B cell (primary cell): ENCODE measurements at regions not wholly inside any gene's neighbourhood (a gene's known extent, or its start where the extent isn't known, plus 50 kb on each side); places are given as distances from the start of the nearest gene placed in this dataset.

ENCODE experiments used
- ATAC-seq: fragments of 200-7000 bp; cut with Tn5 transposase; one replicate; pipeline ENCODE4 v1.10.0; 2021; ENCODE audit warnings: low read depth, mild to moderate bottlenecking, moderate number of reproducible peaks, moderate library complexity
- CTCF ChIA-PET: fragments of 350-600 bp; sonication (Branson Sonifier 250); formaldehyde crosslinking; loops from one replicate; lab custom pipeline; 2021; ENCODE audit warnings: antibody characterized with exemption, inconsistent platforms; lab: Charles Lee
- POLR2A ChIA-PET: fragments of 350-600 bp; sonication (Branson Sonifier 250); formaldehyde crosslinking; loops from one replicate; lab custom pipeline; 2021; ENCODE audit warnings: antibody characterized with exemption; lab: Charles Lee
- DNase-seq: peaks from one replicate; pipeline ENCODE4 v3.0.0; 2013
- H2AFZ ChIP-seq: 2 replicates; pipeline ENCODE4 v1.6.1; 2012; ENCODE audit warnings: mild to moderate bottlenecking, low read depth, low read length; ENCODE audit not compliant: insufficient read depth, poor library complexity, severe bottlenecking
- H3K27ac ChIP-seq, 2 donors: 1 replicate in 1 of 2; 2 replicates in 1 of 2; pipeline ENCODE4 v1.5.1; 2012 to 2013; ENCODE audit warnings: low read length in 2 of 2, mild to moderate bottlenecking in 2 of 2, moderate library complexity in 1 of 2
- H3K27me3 ChIP-seq, 4 experiments: fragments of 200-600 bp in 1 of 4; sonication (generic) in 1 of 4; replicated peaks in 1 of 4; 1 replicate in 2 of 4; 2 replicates in 2 of 4; pipeline versions ENCODE4 v1.6.1 to v1.7.0; 2013 to 2016; ENCODE audit warnings: low read length in 3 of 4, mild to moderate bottlenecking in 2 of 4, mixed read lengths in 1 of 4, moderate library complexity in 1 of 4; ENCODE audit not compliant: insufficient read depth in 4 of 4, control insufficient read depth in 3 of 4; ENCODE audit errors: control extremely low read depth in 1 of 4
- H3K36me3 ChIP-seq, 2 experiments: replicated peaks in 1 of 2; 1 replicate in 1 of 2; 2 replicates in 1 of 2; pipeline versions ENCODE4 v1.6.1 to v1.7.1; 2013; ENCODE audit warnings: low read length in 1 of 2; ENCODE audit not compliant: insufficient read depth in 2 of 2, control insufficient read depth in 1 of 2; ENCODE audit errors: control extremely low read depth in 1 of 2, extremely low read depth in 1 of 2
- H3K4me1 ChIP-seq, 2 donors: fragments of 200-600 bp in 1 of 2; sonication (generic) in 1 of 2; 1 replicate in 1 of 2; 2 replicates in 1 of 2; pipeline versions ENCODE4 v1.5.1 to v1.6.1; 2013 to 2017; ENCODE audit warnings: low read length in 2 of 2; ENCODE audit not compliant: control insufficient read depth in 2 of 2, insufficient read depth in 2 of 2
- H3K4me2 ChIP-seq: replicated peaks from 2 replicates; pipeline ENCODE3; 2012; ENCODE audit warnings: mild to moderate bottlenecking, low read depth, low read length; ENCODE audit not compliant: poor library complexity, severe bottlenecking
- H3K4me3 ChIP-seq, 5 experiments: fragments of 200-600 bp in 1 of 5; sonication (generic) in 1 of 5; 1 replicate in 3 of 5; 2 replicates in 2 of 5; pipeline versions ENCODE4 v1.5.1 to v1.7.0; 2011 to 2016; ENCODE audit warnings: low read length in 4 of 5, mild to moderate bottlenecking in 4 of 5, low read depth in 2 of 5, control low read depth in 1 of 5, moderate library complexity in 1 of 5; ENCODE audit not compliant: insufficient read depth in 1 of 5; ENCODE audit errors: control extremely low read depth in 1 of 5, extremely low read depth in 1 of 5
- H3K79me2 ChIP-seq: fragments of 200-600 bp; sonication (generic); one replicate; pipeline ENCODE4 v1.6.0; 2016; ENCODE audit warnings: low read length; ENCODE audit not compliant: control insufficient read depth, insufficient read depth
- H3K9ac ChIP-seq: fragments of 200-600 bp; sonication (generic); 2 replicates; pipeline ENCODE4 v1.6.1; 2017; ENCODE audit warnings: mild to moderate bottlenecking, low read length, moderate library complexity
- H3K9me3 ChIP-seq, 3 donors: one replicate each; pipeline versions ENCODE4 v1.6.1 to v1.7.1; 2013; ENCODE audit warnings: low read length in 2 of 3; ENCODE audit not compliant: control insufficient read depth in 2 of 3, insufficient read depth in 1 of 3; ENCODE audit errors: control extremely low read depth in 1 of 3
- H4K20me1 ChIP-seq: 2 replicates; pipeline ENCODE4 v1.6.0; 2012; ENCODE audit warnings: mild to moderate bottlenecking, low read length; ENCODE audit not compliant: insufficient read depth, control insufficient read depth, poor library complexity, severe bottlenecking
- H3K27ac Mint-ChIP-seq: one replicate; pipeline ENCODE4 v1.8.0; 2021; ENCODE audit warnings: mixed read lengths
- H3K27me3 Mint-ChIP-seq: one replicate; pipeline ENCODE4 v1.8.0; 2021; ENCODE audit warnings: mixed read lengths
- H3K4me1 Mint-ChIP-seq: one replicate; pipeline ENCODE4 v1.8.0; 2021; ENCODE audit warnings: mixed read lengths
- H3K4me3 Mint-ChIP-seq: one replicate; pipeline ENCODE4 v1.8.0; 2021; ENCODE audit warnings: mixed read lengths
- H3K9me3 Mint-ChIP-seq: one replicate; pipeline ENCODE4 v1.8.0; 2022; ENCODE audit warnings: mixed read lengths; ENCODE audit not compliant: insufficient read depth
- CTCF ChIP-seq: fragments of 200-600 bp; IDR thresholded peaks from one replicate; pipeline ENCODE4 v1.8.0; 2022; ENCODE audit warnings: antibody characterized with exemption, mild to moderate bottlenecking
- EZH2 ChIP-seq: IDR thresholded peaks from 2 replicates; pipeline ENCODE4 v1.6.1; 2012; ENCODE audit warnings: borderline replicate concordance, low read depth, mild to moderate bottlenecking, moderate library complexity, low read length; ENCODE audit not compliant: insufficient read depth, poor library complexity, severe bottlenecking
- WGBS: methylation state at CpG from one replicate; pipeline ENCODE4 v1.1.5; 2013; ENCODE audit warnings: missing lambda C conversion rate; ENCODE audit not compliant: insufficient coverage; 5-methylcytosine and 5-hydroxymethylcytosine counted together
- intact Hi-C: fragments of 100-400 bp; cut with micrococcal nuclease; formaldehyde crosslinking; loops from one replicate; pipeline ENCODE4 v1.10.0; 2022

- H3K36me3 ChIP-seq, result no peaks in the 10 kb centered on the region
- Mint-ChIP-seq H3K27ac (no peak overlapping the region), H3K4me1 (peaks cover under 1% of the 10 kb centered on the region), H3K9me3 (peaks cover 4% of the 10 kb centered on the region), H3K4me3 (no peak overlapping the region), H3K27me3 (no peaks in the 10 kb centered on the region)
- H3K4me3 ChIP-seq, result no peak overlapping the region
- TF ChIP-seq EZH2, result no peak
- no peak for TF ChIP-seq CTCF
- 98% methylated on average over 14 of the region's 14 CpGs for WGBS
- H3K79me2 ChIP-seq, result no peaks in the 10 kb centered on the region
- no peak overlapping the region for H3K4me2 ChIP-seq
- DNase-seq, result no peak
- H4K20me1 ChIP-seq, result no peaks in the 10 kb centered on the region
- H3K9me3 ChIP-seq, result peaks cover 1 to 20% (median 13%) of the 10 kb centered on the region in 3 donors
- no peak for ATAC-seq
- CTCF ChIA-PET, result no interaction called here
- H3K27me3 ChIP-seq, result no peaks in the 10 kb centered on the region
- H3K9ac ChIP-seq, result no peak overlapping the region
- H3K4me1 ChIP-seq, result no peaks in the 10 kb centered on the region
- no peak overlapping the region for H3K27ac ChIP-seq
- intact Hi-C loops, result no loop called here
- POLR2A ChIA-PET, result no interaction called here
- H2AFZ ChIP-seq, result no peak overlapping the region
Measured at GRCh38 chr12:46530373-46531056, 157.9 kb upstream of the SLC38A2 start.

- Mint-ChIP-seq H3K9me3 (peaks cover 4% of the 10 kb centered on the region), H3K4me3 (no peak overlapping the region), H3K4me1 (no peaks in the 10 kb centered on the region), H3K27me3 (no peaks in the 10 kb centered on the region), H3K27ac (no peak overlapping the region)
- Histone ChIP-seq H3K36me3 (peaks cover 0 to 2% of the 10 kb centered on the region in 2 experiments), H3K79me2 (no peaks in the 10 kb centered on the region), H3K4me1 (no peaks in the 10 kb centered on the region), H3K9me3 (peaks cover 1 to 12% (median 7%) of the 10 kb centered on the region in 3 donors), H3K27ac (no peak overlapping the region), H3K4me3 (no peak overlapping the region), H3K9ac (no peak overlapping the region), H2AFZ (no peak overlapping the region), H3K4me2 (no peak overlapping the region), H3K27me3 (no peaks in the 10 kb centered on the region), H4K20me1 (no peaks in the 10 kb centered on the region)
- 90% methylated on average over 2 of the region's 3 CpGs for WGBS
- no peak for ATAC-seq
- no peak for DNase-seq
- intact Hi-C loops, result no loop called here
- CTCF ChIA-PET, result no interaction called here
- POLR2A ChIA-PET, result no interaction called here
- TF ChIP-seq CTCF, result no peak
- TF ChIP-seq EZH2, result no peak
Measured at GRCh38 chr12:46526233-46526632, 153.7 kb upstream of the SLC38A2 start.
